ENCODE measurements at regions not wholly inside any gene's neighbourhood (a gene's known extent, or its start where the extent isn't known, plus 50 kb on each side); places are given as distances from the start of the nearest gene placed in this dataset.

DNA sequence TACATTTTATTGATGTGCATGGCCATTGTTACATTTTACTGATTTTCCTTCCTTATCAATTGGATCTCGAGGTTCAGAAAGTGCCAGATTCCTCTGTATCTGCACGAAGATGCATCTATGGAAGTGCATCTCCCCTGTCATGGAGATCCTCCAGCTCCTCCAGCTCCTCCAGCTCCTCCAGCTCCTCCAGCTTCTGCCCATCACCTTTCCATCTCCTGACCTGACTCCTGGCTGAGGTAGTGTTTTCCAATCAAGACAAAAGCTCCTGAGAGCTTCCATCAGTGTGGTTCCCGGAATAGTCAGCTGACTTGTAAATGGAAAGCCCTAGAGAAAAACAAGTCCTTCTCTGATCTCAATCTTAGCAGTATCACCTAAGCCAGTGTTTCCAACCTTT is 90.8 kb upstream of the KLF6 start:
- TF ChIP-seq EZH2 (IDR thresholded peaks at IDR 0.05; ENCODE audit: borderline replicate concordance, insufficient read depth, low read depth, low read length, poor library complexity, severe bottlenecking) = no peak
- TF ChIP-seq, protein P1, sequence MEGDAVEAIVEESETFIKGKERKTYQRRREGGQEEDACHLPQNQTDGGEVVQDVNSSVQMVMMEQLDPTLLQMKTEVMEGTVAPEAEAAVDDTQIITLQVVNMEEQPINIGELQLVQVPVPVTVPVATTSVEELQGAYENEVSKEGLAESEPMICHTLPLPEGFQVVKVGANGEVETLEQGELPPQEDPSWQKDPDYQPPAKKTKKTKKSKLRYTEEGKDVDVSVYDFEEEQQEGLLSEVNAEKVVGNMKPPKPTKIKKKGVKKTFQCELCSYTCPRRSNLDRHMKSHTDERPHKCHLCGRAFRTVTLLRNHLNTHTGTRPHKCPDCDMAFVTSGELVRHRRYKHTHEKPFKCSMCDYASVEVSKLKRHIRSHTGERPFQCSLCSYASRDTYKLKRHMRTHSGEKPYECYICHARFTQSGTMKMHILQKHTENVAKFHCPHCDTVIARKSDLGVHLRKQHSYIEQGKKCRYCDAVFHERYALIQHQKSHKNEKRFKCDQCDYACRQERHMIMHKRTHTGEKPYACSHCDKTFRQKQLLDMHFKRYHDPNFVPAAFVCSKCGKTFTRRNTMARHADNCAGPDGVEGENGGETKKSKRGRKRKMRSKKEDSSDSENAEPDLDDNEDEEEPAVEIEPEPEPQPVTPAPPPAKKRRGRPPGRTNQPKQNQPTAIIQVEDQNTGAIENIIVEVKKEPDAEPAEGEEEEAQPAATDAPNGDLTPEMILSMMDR (IDR thresholded peaks at IDR 0.05) = no peak

Measured in B cell (primary cell).